ENCODE measurements at regions not wholly inside any gene's neighbourhood (a gene's known extent, or its start where the extent isn't known, plus 50 kb on each side); places are given as distances from the start of the nearest gene placed in this dataset.
"Not testable (repeated sequence)": the region's sequence is repeated elsewhere in the genome, so short reads cannot be mapped to it uniquely, and the experiment has no call there.

DNA sequence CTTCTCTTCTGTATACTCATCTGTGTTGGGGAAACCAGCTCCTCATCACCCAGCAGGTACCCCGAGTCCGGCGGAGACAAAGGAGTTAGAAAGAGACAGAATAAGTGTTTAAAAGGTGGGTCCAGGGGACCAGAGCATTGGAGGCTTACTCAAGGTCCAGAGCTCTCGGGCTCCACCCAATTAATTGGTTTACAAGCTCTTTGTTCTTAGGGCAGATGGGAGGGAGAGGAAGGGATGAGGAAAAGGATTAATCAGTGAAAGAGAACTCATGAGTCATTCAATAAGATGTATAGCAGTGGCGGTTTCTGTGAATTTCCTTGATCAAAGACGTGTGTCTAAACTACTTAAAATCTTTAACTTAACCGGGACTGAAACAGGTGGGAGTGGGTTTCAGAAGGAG is 192.0 kb upstream of the MALRD1 start:
- TF ChIP-seq, protein P1, sequence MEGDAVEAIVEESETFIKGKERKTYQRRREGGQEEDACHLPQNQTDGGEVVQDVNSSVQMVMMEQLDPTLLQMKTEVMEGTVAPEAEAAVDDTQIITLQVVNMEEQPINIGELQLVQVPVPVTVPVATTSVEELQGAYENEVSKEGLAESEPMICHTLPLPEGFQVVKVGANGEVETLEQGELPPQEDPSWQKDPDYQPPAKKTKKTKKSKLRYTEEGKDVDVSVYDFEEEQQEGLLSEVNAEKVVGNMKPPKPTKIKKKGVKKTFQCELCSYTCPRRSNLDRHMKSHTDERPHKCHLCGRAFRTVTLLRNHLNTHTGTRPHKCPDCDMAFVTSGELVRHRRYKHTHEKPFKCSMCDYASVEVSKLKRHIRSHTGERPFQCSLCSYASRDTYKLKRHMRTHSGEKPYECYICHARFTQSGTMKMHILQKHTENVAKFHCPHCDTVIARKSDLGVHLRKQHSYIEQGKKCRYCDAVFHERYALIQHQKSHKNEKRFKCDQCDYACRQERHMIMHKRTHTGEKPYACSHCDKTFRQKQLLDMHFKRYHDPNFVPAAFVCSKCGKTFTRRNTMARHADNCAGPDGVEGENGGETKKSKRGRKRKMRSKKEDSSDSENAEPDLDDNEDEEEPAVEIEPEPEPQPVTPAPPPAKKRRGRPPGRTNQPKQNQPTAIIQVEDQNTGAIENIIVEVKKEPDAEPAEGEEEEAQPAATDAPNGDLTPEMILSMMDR (IDR thresholded peaks at IDR 0.05), result not testable (repeated sequence)
- TF ChIP-seq POLR2A (IDR thresholded peaks at IDR 0.05), result not testable (repeated sequence)
